GM21576 (cell line): ENCODE measurements at regions not wholly inside any gene's neighbourhood (a gene's known extent, or its start where the extent isn't known, plus 50 kb on each side); places are given as distances from the start of the nearest gene placed in this dataset.
"Not testable (repeated sequence)": the region's sequence is repeated elsewhere in the genome, so short reads cannot be mapped to it uniquely, and the experiment has no call there.

Source experiments
- ATAC-seq: cut with Tn5 transposase; IDR thresholded peaks from one replicate; pipeline ENCODE4 v1.9.1; 2021; ENCODE audit warnings: mild to moderate bottlenecking, moderate library complexity; ENCODE audit not compliant: unreplicated experiment

- not testable (repeated sequence) for ATAC-seq
Measured at GRCh38 chr2:76697439-76697838, 824.7 kb downstream of the LRRTM4 start.

GRCh38 chr2:76692908-76693307 lies 829.3 kb downstream of the LRRTM4 start:
- ATAC-seq: no peak

- no peak for ATAC-seq
Measured at GRCh38 chr2:76688732-76689131, 833.4 kb downstream of the LRRTM4 start.

GRCh38 chr2:76687923-76688322 lies 834.3 kb downstream of the LRRTM4 start:
- no peak for ATAC-seq

- ATAC-seq: no peak
Measured at GRCh38 chr2:76684756-76685155, 837.4 kb downstream of the LRRTM4 start.

- ATAC-seq: no peak
Measured at GRCh38 chr2:76679025-76679396, 843.2 kb downstream of the LRRTM4 start.

GRCh38 chr2:76678383-76679024 lies 843.7 kb downstream of the LRRTM4 start:
- ATAC-seq: no peak

- ATAC-seq: no peak
Measured at GRCh38 chr2:76675212-76675611, 847.0 kb downstream of the LRRTM4 start.

- no peak for ATAC-seq
Measured at GRCh38 chr2:76672798-76673197, 849.4 kb downstream of the LRRTM4 start.

GRCh38 chr2:76669966-76670465 lies 852.2 kb downstream of the LRRTM4 start:
- ATAC-seq: no peak

GRCh38 chr2:76668279-76668678 lies 853.9 kb downstream of the LRRTM4 start:
- no peak for ATAC-seq

GRCh38 chr2:76667821-76668271 lies 854.3 kb downstream of the LRRTM4 start:
- ATAC-seq: no peak

GRCh38 chr2:76642129-76642528 lies 880.0 kb downstream of the LRRTM4 start:
- ATAC-seq: no peak

GRCh38 chr2:76641506-76641905 lies 880.7 kb downstream of the LRRTM4 start:
- ATAC-seq: no peak

- ATAC-seq: no peak
Measured at GRCh38 chr2:76640905-76641304, 881.3 kb downstream of the LRRTM4 start.

GRCh38 chr2:76639171-76639680 lies 883.0 kb downstream of the LRRTM4 start:
- ATAC-seq: no peak

- ATAC-seq: no peak
Measured at GRCh38 chr2:76633276-76633921, 888.8 kb downstream of the LRRTM4 start.

GRCh38 chr2:76625101-76625500 lies 897.1 kb downstream of the LRRTM4 start:
- no peak for ATAC-seq

GRCh38 chr2:76613330-76613729 lies 902.6 kb upstream of the GCFC2 start:
- ATAC-seq: no peak

- ATAC-seq: no peak
Measured at GRCh38 chr2:76612764-76613163, 902.0 kb upstream of the GCFC2 start.

GRCh38 chr2:76610451-76610850 lies 899.7 kb upstream of the GCFC2 start:
- no peak for ATAC-seq

- peak; percentile 99 for ATAC-seq
Measured at GRCh38 chr2:76599732-76600368, 889.1 kb upstream of the GCFC2 start.
